Panc1 (cell line): ENCODE measurements at regions not wholly inside any gene's neighbourhood (a gene's known extent, or its start where the extent isn't known, plus 50 kb on each side); places are given as distances from the start of the nearest gene placed in this dataset.

ENCODE experiments used
- ATAC-seq: fragments of 200-7000 bp; cut with Tn5 transposase; 2 replicates; pipeline ENCODE4 v1.9.1; 2020; ENCODE audit warnings: mild to moderate bottlenecking, moderate library complexity
- BruUV-seq: library from RNA; stranded (reverse); fragments of 400-500 nt; replicated peaks from 2 replicates; lab custom pipeline; 2021; lab: Mats Ljungman, UMichigan
- CTCF ChIA-PET: fragments of 300-600 bp; sonication (Branson Sonifier 250); formaldehyde crosslinking; loops from one replicate; lab custom pipeline; 2022; ENCODE audit warnings: antibody characterized with exemption; lab: Charles Lee
- POLR2A ChIA-PET: fragments of 300-600 bp; sonication (Branson Sonifier 250); formaldehyde crosslinking; loops from one replicate; lab custom pipeline; 2022; ENCODE audit warnings: antibody characterized with exemption; lab: Charles Lee
- DNase-seq: peaks from one replicate; pipeline ENCODE4 v3.0.0-alpha.2; 2010; ENCODE audit warnings: low read depth, low spot score
- H3K27ac ChIP-seq: 2 replicates; pipeline ENCODE4 v1.5.1; 2011; ENCODE audit warnings: mild to moderate bottlenecking, low read length, inconsistent platforms
- H3K27me3 ChIP-seq: fragments of 200-500 bp; sonication (Bioruptor generic); 2 replicates; pipeline ENCODE4 v1.6.0; 2014; ENCODE audit warnings: low read length, inconsistent platforms; ENCODE audit not compliant: control insufficient read depth, insufficient read depth
- H3K36me3 ChIP-seq: fragments of 200-500 bp; sonication (Bioruptor generic); 2 replicates; pipeline ENCODE4 v1.5.1; 2014; ENCODE audit warnings: inconsistent platforms, mild to moderate bottlenecking, low read length, moderate library complexity; ENCODE audit not compliant: control insufficient read depth, insufficient read depth
- H3K4me1 ChIP-seq: 2 replicates; pipeline ENCODE4 v1.5.1; 2011; ENCODE audit warnings: inconsistent platforms, mild to moderate bottlenecking, low read length, moderate library complexity; ENCODE audit not compliant: control insufficient read depth, insufficient read depth
- H3K4me3 ChIP-seq, 2 experiments: 2 replicates each; pipeline ENCODE4 v1.5.1; 2011 to 2012; ENCODE audit warnings: low read depth in 2 of 2, low read length in 2 of 2, mild to moderate bottlenecking in 2 of 2, inconsistent platforms in 1 of 2, moderate library complexity in 1 of 2
- H3K9me3 ChIP-seq: fragments of 200-500 bp; sonication (Bioruptor generic); 2 replicates; pipeline ENCODE4 v1.5.1; 2014; ENCODE audit warnings: low read depth, mild to moderate bottlenecking, inconsistent platforms, low read length, moderate library complexity; ENCODE audit not compliant: control insufficient read depth, insufficient read depth
- POLR2AphosphoS5 ChIP-seq: IDR thresholded peaks from 2 replicates; pipeline ENCODE4 v1.6.1; 2012; ENCODE audit warnings: mild to moderate bottlenecking, low read depth, low read length, moderate library complexity
- SIN3A ChIP-seq: IDR thresholded peaks from 2 replicates; pipeline ENCODE4 v1.6.1; 2012; ENCODE audit warnings: low read depth, mild to moderate bottlenecking, low read length, moderate library complexity, borderline replicate concordance; ENCODE audit not compliant: insufficient read depth
- TCF7L2 ChIP-seq: IDR thresholded peaks from 2 replicates; pipeline ENCODE4 v1.6.1; 2011; ENCODE audit warnings: mild to moderate bottlenecking, low read depth, low read length, inconsistent platforms
- in situ Hi-C: cut with HindIII; loops from 2 replicates; pipeline ENCODE4 v1.10.0; 2016; ENCODE audit warnings: low sequenced_read_pairs, low pct_unique_long_range_greater_than_20kb
- intact Hi-C: fragments of 100-400 bp; cut with micrococcal nuclease; formaldehyde crosslinking; loops from one replicate; pipeline ENCODE4 v1.10.0; 2022; ENCODE audit not compliant: unreplicated experiment
- TF ChIP-seq, protein P1 (sequence below), 2 experiments: IDR thresholded peaks; 2 replicates each; pipeline ENCODE4 v1.6.1; 2011 to 2012; ENCODE audit warnings: low read depth in 2 of 2, control low read depth in 1 of 2, low read length in 1 of 2, mild to moderate bottlenecking in 1 of 2, moderate library complexity in 1 of 2; ENCODE audit not compliant: insufficient read depth in 1 of 2
- TF ChIP-seq, protein P2 (sequence below): fragments of 450-650 bp; IDR thresholded peaks from 2 replicates; pipeline ENCODE4 v1.5.1; 2017; ENCODE audit warnings: mild to moderate bottlenecking

DNA sequence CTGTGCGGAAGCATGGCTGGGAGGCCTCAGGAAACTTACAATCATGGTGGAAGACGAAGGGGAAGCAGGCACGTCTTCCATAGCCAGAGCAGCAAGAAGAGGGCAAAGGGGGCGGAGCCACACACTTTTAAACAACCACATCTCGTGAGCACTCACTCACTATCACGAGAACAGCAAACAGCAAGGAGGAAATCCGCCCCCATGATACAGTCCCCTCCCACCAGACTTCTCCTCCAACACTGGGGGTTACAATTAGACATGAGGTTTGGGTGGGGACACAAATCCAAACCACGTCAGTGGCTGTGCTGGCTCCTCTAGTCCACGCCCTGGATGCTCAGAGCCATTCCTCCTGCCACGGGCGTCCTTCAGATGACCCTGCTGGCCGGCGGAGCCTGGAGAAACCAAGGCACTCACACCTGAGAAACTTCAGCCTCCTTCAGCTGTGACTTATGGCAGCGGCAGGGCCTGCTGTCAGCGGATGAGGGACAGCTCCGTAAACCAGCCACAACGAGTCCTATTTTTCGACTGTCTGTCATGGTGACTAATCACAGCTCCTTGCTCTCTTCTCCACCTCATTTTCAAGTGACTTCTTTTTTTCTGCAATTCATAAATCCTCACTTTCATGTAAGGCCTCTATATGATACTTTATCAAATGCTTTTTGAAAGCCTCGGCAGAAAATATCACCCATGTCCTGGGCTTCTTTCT, 167.9 kb upstream of the PFKP start:
- TF ChIP-seq, protein P1, sequence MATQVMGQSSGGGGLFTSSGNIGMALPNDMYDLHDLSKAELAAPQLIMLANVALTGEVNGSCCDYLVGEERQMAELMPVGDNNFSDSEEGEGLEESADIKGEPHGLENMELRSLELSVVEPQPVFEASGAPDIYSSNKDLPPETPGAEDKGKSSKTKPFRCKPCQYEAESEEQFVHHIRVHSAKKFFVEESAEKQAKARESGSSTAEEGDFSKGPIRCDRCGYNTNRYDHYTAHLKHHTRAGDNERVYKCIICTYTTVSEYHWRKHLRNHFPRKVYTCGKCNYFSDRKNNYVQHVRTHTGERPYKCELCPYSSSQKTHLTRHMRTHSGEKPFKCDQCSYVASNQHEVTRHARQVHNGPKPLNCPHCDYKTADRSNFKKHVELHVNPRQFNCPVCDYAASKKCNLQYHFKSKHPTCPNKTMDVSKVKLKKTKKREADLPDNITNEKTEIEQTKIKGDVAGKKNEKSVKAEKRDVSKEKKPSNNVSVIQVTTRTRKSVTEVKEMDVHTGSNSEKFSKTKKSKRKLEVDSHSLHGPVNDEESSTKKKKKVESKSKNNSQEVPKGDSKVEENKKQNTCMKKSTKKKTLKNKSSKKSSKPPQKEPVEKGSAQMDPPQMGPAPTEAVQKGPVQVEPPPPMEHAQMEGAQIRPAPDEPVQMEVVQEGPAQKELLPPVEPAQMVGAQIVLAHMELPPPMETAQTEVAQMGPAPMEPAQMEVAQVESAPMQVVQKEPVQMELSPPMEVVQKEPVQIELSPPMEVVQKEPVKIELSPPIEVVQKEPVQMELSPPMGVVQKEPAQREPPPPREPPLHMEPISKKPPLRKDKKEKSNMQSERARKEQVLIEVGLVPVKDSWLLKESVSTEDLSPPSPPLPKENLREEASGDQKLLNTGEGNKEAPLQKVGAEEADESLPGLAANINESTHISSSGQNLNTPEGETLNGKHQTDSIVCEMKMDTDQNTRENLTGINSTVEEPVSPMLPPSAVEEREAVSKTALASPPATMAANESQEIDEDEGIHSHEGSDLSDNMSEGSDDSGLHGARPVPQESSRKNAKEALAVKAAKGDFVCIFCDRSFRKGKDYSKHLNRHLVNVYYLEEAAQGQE (IDR thresholded peaks at IDR 0.05; ENCODE audit: insufficient read depth in 1 of 2, low read depth in 2 of 2, low read length in 1 of 2) = no peak
- TF ChIP-seq, protein P2, sequence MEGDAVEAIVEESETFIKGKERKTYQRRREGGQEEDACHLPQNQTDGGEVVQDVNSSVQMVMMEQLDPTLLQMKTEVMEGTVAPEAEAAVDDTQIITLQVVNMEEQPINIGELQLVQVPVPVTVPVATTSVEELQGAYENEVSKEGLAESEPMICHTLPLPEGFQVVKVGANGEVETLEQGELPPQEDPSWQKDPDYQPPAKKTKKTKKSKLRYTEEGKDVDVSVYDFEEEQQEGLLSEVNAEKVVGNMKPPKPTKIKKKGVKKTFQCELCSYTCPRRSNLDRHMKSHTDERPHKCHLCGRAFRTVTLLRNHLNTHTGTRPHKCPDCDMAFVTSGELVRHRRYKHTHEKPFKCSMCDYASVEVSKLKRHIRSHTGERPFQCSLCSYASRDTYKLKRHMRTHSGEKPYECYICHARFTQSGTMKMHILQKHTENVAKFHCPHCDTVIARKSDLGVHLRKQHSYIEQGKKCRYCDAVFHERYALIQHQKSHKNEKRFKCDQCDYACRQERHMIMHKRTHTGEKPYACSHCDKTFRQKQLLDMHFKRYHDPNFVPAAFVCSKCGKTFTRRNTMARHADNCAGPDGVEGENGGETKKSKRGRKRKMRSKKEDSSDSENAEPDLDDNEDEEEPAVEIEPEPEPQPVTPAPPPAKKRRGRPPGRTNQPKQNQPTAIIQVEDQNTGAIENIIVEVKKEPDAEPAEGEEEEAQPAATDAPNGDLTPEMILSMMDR = no peak
- TF ChIP-seq POLR2AphosphoS5 (no peak), SIN3A (no peak), TCF7L2 (no peak)
- in situ Hi-C loops = no loop called here
- no peak for DNase-seq
- Histone ChIP-seq H3K27ac (no peak overlapping the region), H3K4me3 (no peak overlapping the region), H3K27me3 (peaks cover under 1% of the 10 kb centered on the region; the same call in 1 of the 2 replicates), H3K9me3 (no peaks in the 10 kb centered on the region), H3K4me1 (no peaks in the 10 kb centered on the region), H3K36me3 (no peaks in the 10 kb centered on the region)
- CTCF ChIA-PET = no interaction called here
- no TSS peak for BruUV-seq
- POLR2A ChIA-PET = no interaction called here
- no peak for ATAC-seq
- intact Hi-C loops = no loop called here

DNA sequence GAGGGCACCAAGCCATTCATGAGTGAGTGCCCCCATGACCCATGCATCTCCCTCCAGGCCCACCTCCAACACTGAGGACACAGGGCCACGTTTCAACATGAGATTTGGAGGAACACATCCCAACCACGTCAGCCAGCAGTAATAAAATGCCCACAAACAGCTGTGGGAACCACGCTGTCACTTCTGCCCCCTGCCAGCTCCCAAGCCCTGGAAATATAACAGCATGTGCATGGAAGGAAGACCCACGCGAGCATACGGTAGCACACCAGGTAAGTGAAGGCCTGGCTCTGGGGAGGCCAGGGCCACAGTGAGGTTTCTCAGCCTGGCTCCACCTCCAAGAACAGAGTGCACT, 168.9 kb upstream of the PFKP start:
- in situ Hi-C loops (no loop called here), intact Hi-C loops (no loop called here)
- no peaks in the 10 kb centered on the region for H3K36me3 ChIP-seq
- ChIA-PET POLR2A (no interaction called here), CTCF (no interaction called here)
- H3K27me3 ChIP-seq = no peaks in the 10 kb centered on the region; the same call in 1 of the 2 replicates
- H3K27ac ChIP-seq = no peak overlapping the region
- ATAC-seq (no peak), DNase-seq (no peak)
- H3K9me3 ChIP-seq = no peaks in the 10 kb centered on the region
- H3K4me1 ChIP-seq = no peaks in the 10 kb centered on the region
- BruUV-seq = no TSS peak
- TF ChIP-seq SIN3A (no peak), POLR2AphosphoS5 (no peak)
- TF ChIP-seq, protein P2 = no peak
- TF ChIP-seq, protein P1 (IDR thresholded peaks at IDR 0.05; ENCODE audit: insufficient read depth in 1 of 2, low read depth in 2 of 2, low read length in 1 of 2) = no peak
- H3K4me3 ChIP-seq = no peak overlapping the region
